IMR-90 (cell line): ENCODE measurements at regions not wholly inside any gene's neighbourhood (a gene's known extent, or its start where the extent isn't known, plus 50 kb on each side); places are given as distances from the start of the nearest gene placed in this dataset.

Source experiments
- ATAC-seq: fragments of 200-7000 bp; cut with Tn5 transposase; 2 replicates; pipeline ENCODE4 v1.9.1; 2020; ENCODE audit warnings: low read depth, mild to moderate bottlenecking, moderate library complexity
- BruUV-seq: library from RNA; stranded (reverse); fragments of 400-500 nt; replicated peaks from 2 replicates; lab custom pipeline; 2021; lab: Mats Ljungman, UMichigan
- CTCF ChIA-PET: fragments of 300-600 bp; formaldehyde crosslinking; extraction: SDS; loops from one replicate; lab custom pipeline; 2021; ENCODE audit warnings: antibody characterized with exemption; lab: Yijun Ruan, JAX
- POLR2A ChIA-PET: fragments of 300-600 bp; sonication (Branson Sonifier 250); formaldehyde crosslinking; loops from one replicate; lab custom pipeline; 2022; ENCODE audit warnings: antibody characterized with exemption; ENCODE audit not compliant: unreplicated experiment; lab: Charles Lee
- DNase-seq: peaks from one replicate; pipeline ENCODE4 v3.0.0; 2013
- H2AFZ ChIP-seq: replicated peaks from 2 replicates; pipeline ENCODE3; 2013; ENCODE audit warnings: low read length, mild to moderate bottlenecking; ENCODE audit not compliant: poor library complexity
- H2AK5ac ChIP-seq: 2 replicates; pipeline ENCODE4 v1.6.1; 2013; ENCODE audit warnings: low read depth, low read length, inconsistent platforms
- H2AK9ac ChIP-seq: replicated peaks from 2 replicates; pipeline ENCODE3; 2013; ENCODE audit warnings: mild to moderate bottlenecking, low read depth, low read length, moderate library complexity; ENCODE audit not compliant: poor library complexity
- H2BK120ac ChIP-seq: 2 replicates; pipeline ENCODE4 v1.6.1; 2013; ENCODE audit warnings: low read depth, low read length, inconsistent platforms
- H2BK15ac ChIP-seq: 3 replicates; pipeline ENCODE4 v1.6.1; 2013; ENCODE audit warnings: low read depth, low read length, inconsistent platforms
- H2BK20ac ChIP-seq: 2 replicates; pipeline ENCODE4 v1.6.1; 2013; ENCODE audit warnings: low read depth, mild to moderate bottlenecking, inconsistent platforms, low read length, moderate library complexity
- H2BK5ac ChIP-seq: 2 replicates; pipeline ENCODE4 v1.6.1; 2013; ENCODE audit warnings: mild to moderate bottlenecking, low read depth, low read length, inconsistent platforms; ENCODE audit not compliant: poor library complexity, severe bottlenecking
- H3K14ac ChIP-seq: replicated peaks from 2 replicates; pipeline ENCODE4 v1.6.1; 2013; ENCODE audit warnings: low read depth, low read length, inconsistent platforms
- H3K18ac ChIP-seq: 2 replicates; pipeline ENCODE4 v1.6.1; 2013; ENCODE audit warnings: low read depth, low read length, control low read depth
- H3K23ac ChIP-seq: 2 replicates; pipeline ENCODE4 v1.6.1; 2013; ENCODE audit warnings: low read depth, low read length, inconsistent platforms
- H3K27ac ChIP-seq: 2 replicates; pipeline ENCODE4 v1.5.1; 2013; ENCODE audit warnings: mild to moderate bottlenecking, control low read depth, low read length; ENCODE audit not compliant: insufficient read depth
- H3K27me3 ChIP-seq: 2 replicates; pipeline ENCODE4 v1.6.1; 2013; ENCODE audit warnings: low read length; ENCODE audit not compliant: control insufficient read depth, insufficient read depth
- H3K36me3 ChIP-seq: 2 replicates; pipeline ENCODE4 v1.6.1; 2013; ENCODE audit warnings: low read length, mixed read lengths; ENCODE audit not compliant: control insufficient read depth, insufficient read depth
- H3K4ac ChIP-seq: 2 replicates; pipeline ENCODE4 v1.6.1; 2013; ENCODE audit warnings: low read depth, low read length, inconsistent platforms
- H3K4me1 ChIP-seq: 2 replicates; pipeline ENCODE4 v1.6.1; 2013; ENCODE audit warnings: low read length, mixed read lengths; ENCODE audit not compliant: control insufficient read depth, insufficient read depth
- H3K4me2 ChIP-seq: 2 replicates; pipeline ENCODE4 v1.6.1; 2013; ENCODE audit warnings: low read depth, mild to moderate bottlenecking, control low read depth, low read length, moderate library complexity
- H3K4me3 ChIP-seq: 2 replicates; pipeline ENCODE4 v1.5.1; 2013; ENCODE audit warnings: low read depth, mild to moderate bottlenecking, control low read depth, low read length, moderate library complexity; ENCODE audit not compliant: insufficient read depth
- H3K56ac ChIP-seq: 2 replicates; pipeline ENCODE4 v1.6.1; 2013; ENCODE audit warnings: low read length, inconsistent platforms; ENCODE audit not compliant: insufficient read depth; ENCODE audit errors: extremely low read depth
- H3K79me1 ChIP-seq, 2 experiments: 2 replicates each; pipeline ENCODE4 v1.6.1; 2013; ENCODE audit warnings: low read length in 2 of 2, inconsistent platforms in 1 of 2, low read depth in 1 of 2
- H3K9ac ChIP-seq: 2 replicates; pipeline ENCODE4 v1.6.1; 2013; ENCODE audit warnings: low read depth, low read length, control low read depth
- H3K9me1 ChIP-seq: 2 replicates; pipeline ENCODE4 v1.6.1; 2013; ENCODE audit warnings: low read length, inconsistent platforms; ENCODE audit not compliant: insufficient read depth
- H3K9me3 ChIP-seq: 2 replicates; pipeline ENCODE4 v1.6.1; 2013; ENCODE audit warnings: low read length; ENCODE audit not compliant: control insufficient read depth, insufficient read depth
- H4K20me1 ChIP-seq: 2 replicates; pipeline ENCODE4 v1.6.1; 2013; ENCODE audit warnings: low read length, inconsistent platforms; ENCODE audit not compliant: insufficient read depth
- H4K5ac ChIP-seq: 2 replicates; pipeline ENCODE4 v1.6.1; 2013; ENCODE audit warnings: mild to moderate bottlenecking, low read depth, low read length, control low read depth
- H4K8ac ChIP-seq, 2 experiments: 2 replicates each; pipeline ENCODE4 v1.6.1; 2013; ENCODE audit warnings: low read depth in 2 of 2, low read length in 2 of 2, control low read depth in 1 of 2, inconsistent platforms in 1 of 2
- H4K91ac ChIP-seq: 2 replicates; pipeline ENCODE4 v1.6.1; 2013; ENCODE audit warnings: low read depth, low read length, inconsistent platforms; ENCODE audit not compliant: insufficient read depth
- BHLHE40 ChIP-seq: fragments of 150-350 bp; IDR thresholded peaks from 2 replicates; pipeline ENCODE4 v1.6.1; 2016; ENCODE audit warnings: mild to moderate bottlenecking, low read depth, low read length
- CHD1 ChIP-seq: IDR thresholded peaks from 2 replicates; pipeline ENCODE4 v1.6.1; 2012; ENCODE audit warnings: low read depth, low read length, improper control_type of control experiment
- FOS ChIP-seq: fragments of 150-350 bp; IDR thresholded peaks from 2 replicates; pipeline ENCODE4 v1.6.1; 2016; ENCODE audit warnings: low read depth, low read length
- NFE2L2 ChIP-seq: fragments of 150-350 bp; IDR thresholded peaks from 2 replicates; pipeline ENCODE4 v1.6.1; 2016; ENCODE audit warnings: low read depth, mild to moderate bottlenecking, low read length
- SMC3 ChIP-seq: fragments of 150-350 bp; IDR thresholded peaks from 2 replicates; pipeline ENCODE4 v1.6.1; 2016; ENCODE audit warnings: low read depth, mild to moderate bottlenecking, antibody characterized with exemption, low read length, moderate library complexity
- WGBS, 2 experiments: methylation state at CpG; one replicate each; pipeline versions ENCODE4 v1.1.5 to v1.1.7; 2013; ENCODE audit warnings: missing lambda C conversion rate in 2 of 2; ENCODE audit not compliant: insufficient read length in 1 of 2; ENCODE audit errors: extremely low coverage in 2 of 2; 5-methylcytosine and 5-hydroxymethylcytosine counted together
- dilution Hi-C: fragments of 300-500 bp; cut with HindIII; formaldehyde crosslinking; loops from one replicate; pipeline ENCODE4 v1.14.3; 2018; ENCODE audit warnings: low sequenced_read_pairs; ENCODE audit not compliant: unreplicated experiment
- in situ Hi-C: fragments of 300-500 bp; cut with MboI; formaldehyde crosslinking; loops from 3 replicates; pipeline ENCODE4 v1.14.3; 2019; ENCODE audit warnings: low sequenced_read_pairs, inconsistent platforms, mixed read lengths
- intact Hi-C: fragments of 100-400 bp; cut with micrococcal nuclease; formaldehyde crosslinking; loops from 2 replicates; pipeline ENCODE4 v1.10.0; 2022
- TF ChIP-seq, protein P1 (sequence below): fragments of 150-350 bp; IDR thresholded peaks from 2 replicates; pipeline ENCODE4 v1.6.1; 2017; ENCODE audit warnings: mild to moderate bottlenecking, antibody characterized with exemption, low read length, low read depth

DNA sequence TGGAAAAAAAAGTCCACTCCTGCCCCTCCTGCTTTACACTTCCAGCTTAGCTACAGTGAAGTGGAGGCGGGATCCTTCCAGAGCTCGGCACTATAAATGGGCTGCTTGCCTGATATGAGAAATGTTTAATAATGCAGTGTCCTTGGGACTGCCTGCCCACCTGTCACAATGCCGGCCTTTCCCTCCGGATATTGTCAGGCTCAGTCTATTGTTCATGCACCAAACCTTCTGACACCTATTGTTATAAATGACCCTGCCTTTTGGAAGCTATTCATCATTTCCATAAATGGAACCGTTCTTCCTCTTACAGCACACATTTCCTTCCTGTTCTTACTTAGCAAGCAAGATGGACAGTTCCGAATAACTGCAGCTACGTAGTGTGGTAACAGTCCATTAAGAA lies 146.3 kb downstream of the DMAC1 start:
- no TSS peak for BruUV-seq
- no peaks in the 10 kb centered on the region for H3K27me3 ChIP-seq

More for the DNA sequence above, 146.3 kb downstream of the DMAC1 start:
- no peak overlapping the region for H3K56ac ChIP-seq
- WGBS, 2 experiments, result 20% methylated on average over 2 of the region's 7 CpGs; no CpG with 5 or more reads in 1 of the 2 experiments
- no peak overlapping the region for H2BK120ac ChIP-seq
- ATAC-seq (no peak), DNase-seq (no peak)
- intact Hi-C loops, result no loop called here
- POLR2A ChIA-PET, result no interaction called here
- H2AK9ac ChIP-seq, result no peak overlapping the region
- CTCF ChIA-PET, result no interaction called here
- H2BK20ac ChIP-seq, result no peak overlapping the region
- H3K9me1 ChIP-seq, result no peaks in the 10 kb centered on the region
- H4K5ac ChIP-seq, result no peak overlapping the region
- H3K9ac ChIP-seq, result no peak overlapping the region
- H4K91ac ChIP-seq, result no peak overlapping the region
- H3K27ac ChIP-seq, result no peak overlapping the region
- no peak overlapping the region for H3K23ac ChIP-seq
- H4K8ac ChIP-seq, result no peak overlapping the region
- no peak overlapping the region for H3K4ac ChIP-seq
- H2AK5ac ChIP-seq, result no peak overlapping the region
- in situ Hi-C loops, result no loop called here
- H2BK15ac ChIP-seq, result no peak overlapping the region
- no peaks in the 10 kb centered on the region for H3K9me3 ChIP-seq
- no peak overlapping the region for H3K4me3 ChIP-seq
- H3K4me2 ChIP-seq, result no peak overlapping the region
- TF ChIP-seq NFE2L2 (no peak), BHLHE40 (no peak), SMC3 (no peak), CHD1 (no peak), FOS (no peak)
- TF ChIP-seq, protein P1, sequence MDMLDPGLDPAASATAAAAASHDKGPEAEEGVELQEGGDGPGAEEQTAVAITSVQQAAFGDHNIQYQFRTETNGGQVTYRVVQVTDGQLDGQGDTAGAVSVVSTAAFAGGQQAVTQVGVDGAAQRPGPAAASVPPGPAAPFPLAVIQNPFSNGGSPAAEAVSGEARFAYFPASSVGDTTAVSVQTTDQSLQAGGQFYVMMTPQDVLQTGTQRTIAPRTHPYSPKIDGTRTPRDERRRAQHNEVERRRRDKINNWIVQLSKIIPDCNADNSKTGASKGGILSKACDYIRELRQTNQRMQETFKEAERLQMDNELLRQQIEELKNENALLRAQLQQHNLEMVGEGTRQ, result no peak
- dilution Hi-C loops, result no loop called here
- no peaks in the 10 kb centered on the region for H3K36me3 ChIP-seq
- H2BK5ac ChIP-seq, result no peak overlapping the region
- H3K4me1 ChIP-seq, result no peaks in the 10 kb centered on the region
- H3K14ac ChIP-seq, result no peak overlapping the region
- H3K18ac ChIP-seq, result no peak overlapping the region
- H4K20me1 ChIP-seq, result no peaks in the 10 kb centered on the region
- H3K79me1 ChIP-seq, result no peaks in the 10 kb centered on the region
- H2AFZ ChIP-seq, result no peak overlapping the region
